ENCODE measurements at regions not wholly inside any gene's neighbourhood (a gene's known extent, or its start where the extent isn't known, plus 50 kb on each side); places are given as distances from the start of the nearest gene placed in this dataset.
"Not testable (repeated sequence)": the region's sequence is repeated elsewhere in the genome, so short reads cannot be mapped to it uniquely, and the experiment has no call there.

DNA sequence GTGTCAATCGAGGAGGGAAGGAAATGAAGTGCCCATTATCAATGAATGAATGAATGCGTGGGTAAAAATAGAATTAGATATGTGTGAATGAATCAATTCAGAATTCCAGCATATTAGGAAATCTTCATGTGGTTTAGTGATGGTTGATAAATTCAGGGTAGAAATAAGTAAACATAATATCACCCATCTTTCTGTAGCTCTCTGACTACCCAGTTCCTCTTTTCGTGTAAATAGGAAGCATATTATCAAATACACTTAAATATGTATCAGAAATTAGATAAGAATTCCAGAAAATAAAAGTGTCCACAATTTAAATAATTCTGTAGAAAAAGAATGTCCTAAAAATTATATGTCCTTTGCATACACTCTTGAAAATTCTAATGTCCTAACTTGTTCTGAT lies 552.9 kb upstream of the LRATD1 start:
- WGBS (ENCODE audit: insufficient coverage) = 84% methylated on average over 2 of the region's 3 CpGs
- Histone ChIP-seq H3K27me3 (replicated peaks in 2 of 5; ENCODE audit: control insufficient read depth in 4 of 5, insufficient read depth in 5 of 5, low read length in 4 of 5) (no peaks in the 10 kb centered on the region), H3K27ac (ENCODE audit: insufficient read depth in 1 of 2, low read depth in 1 of 2, low read length in 2 of 2, poor library complexity in 1 of 2, severe bottlenecking in 2 of 2) (no peak overlapping the region), H3K36me3 (ENCODE audit: control insufficient read depth in 4 of 4, insufficient read depth in 4 of 4, low read length in 3 of 4) (no peaks in the 10 kb centered on the region), H3K4me3 (ENCODE audit: control insufficient read depth in 1 of 7, extremely low read depth in 1 of 7, insufficient read depth in 4 of 7, low read depth in 2 of 7, low read length in 6 of 7) (no peak overlapping the region), H3K9me3 (ENCODE audit: control extremely low read depth in 1 of 5, control insufficient read depth in 4 of 5, insufficient read depth in 2 of 5, low read depth in 1 of 5, low read length in 4 of 5) (peaks cover 0 to 2% (median 0%) of the 10 kb centered on the region in 5 experiments), H3K4me1 (ENCODE audit: control extremely low read depth in 1 of 4, control insufficient read depth in 4 of 4, insufficient read depth in 4 of 4, low read length in 3 of 4) (no peaks in the 10 kb centered on the region)
- ChIA-PET POLR2A (no interaction called here), CTCF (no interaction called here)
- DNase-seq = no peak

DNA sequence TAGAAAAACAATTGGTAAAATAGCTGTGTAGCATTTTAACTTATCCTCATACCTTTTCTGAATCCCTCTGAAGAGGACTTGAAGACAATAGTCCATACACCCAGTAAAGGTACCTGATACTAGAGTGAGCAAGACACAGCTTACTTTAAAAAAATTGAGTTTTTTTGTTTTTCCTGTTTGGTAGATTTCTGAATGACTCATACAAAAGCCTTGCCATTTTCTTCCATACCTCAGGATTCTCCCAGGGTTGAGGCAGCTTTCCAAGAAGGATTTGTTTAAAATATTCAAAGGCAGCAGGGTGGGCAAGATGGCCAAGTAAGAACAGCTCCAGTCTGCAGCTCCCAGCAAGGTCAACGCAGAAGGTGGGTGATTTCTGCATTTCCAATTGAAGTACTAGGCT lies 551.0 kb upstream of the LRATD1 start:
- H3K4me1 ChIP-seq (ENCODE audit: control extremely low read depth in 1 of 4, control insufficient read depth in 4 of 4, insufficient read depth in 4 of 4, low read length in 3 of 4) = no peaks in the 10 kb centered on the region
- no CpG with 5 or more reads among the region's 1 CpG for WGBS (ENCODE audit: insufficient coverage)
- H3K4me3 ChIP-seq (ENCODE audit: control insufficient read depth in 1 of 7, extremely low read depth in 1 of 7, insufficient read depth in 4 of 7, low read depth in 2 of 7, low read length in 6 of 7) = no peak overlapping the region
- POLR2A ChIA-PET = no interaction called here
- H3K27me3 ChIP-seq (replicated peaks in 2 of 5; ENCODE audit: control insufficient read depth in 4 of 5, insufficient read depth in 5 of 5, low read length in 4 of 5) = no peaks in the 10 kb centered on the region
- H3K27ac ChIP-seq (ENCODE audit: insufficient read depth in 1 of 2, low read depth in 1 of 2, low read length in 2 of 2, poor library complexity in 1 of 2, severe bottlenecking in 2 of 2) = no peak overlapping the region
- no peaks in the 10 kb centered on the region for H3K36me3 ChIP-seq (ENCODE audit: control insufficient read depth in 4 of 4, insufficient read depth in 4 of 4, low read length in 3 of 4)
- no peak for DNase-seq
- peaks cover 0 to 2% (median 0%) of the 10 kb centered on the region in 5 experiments for H3K9me3 ChIP-seq (ENCODE audit: control extremely low read depth in 1 of 5, control insufficient read depth in 4 of 5, insufficient read depth in 2 of 5, low read depth in 1 of 5, low read length in 4 of 5)
- CTCF ChIA-PET = no interaction called here

DNA sequence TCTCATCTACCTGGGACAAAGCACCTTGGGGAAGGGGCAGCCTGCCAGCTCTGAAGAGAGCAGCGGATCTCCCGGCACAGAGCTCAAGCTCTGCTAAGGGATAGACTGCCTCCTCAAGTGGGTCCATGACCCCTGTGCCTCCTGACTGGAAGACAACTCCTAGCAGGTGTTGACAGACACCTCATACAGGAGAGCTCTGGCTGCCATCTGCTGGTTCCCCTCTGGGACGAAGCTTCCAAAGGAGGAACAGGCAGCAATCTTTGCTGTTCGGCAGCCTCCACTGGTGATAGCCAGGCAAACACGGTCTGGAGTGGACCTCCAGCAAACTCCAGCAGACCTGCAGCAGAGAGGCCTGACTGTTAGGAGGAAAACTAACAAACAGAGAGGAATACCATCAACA lies 549.9 kb upstream of the LRATD1 start:
- DNase-seq = no peak
- WGBS (ENCODE audit: insufficient coverage) = 100% methylated on average over 3 of the region's 5 CpGs
- Histone ChIP-seq H3K36me3 (ENCODE audit: control insufficient read depth in 4 of 4, insufficient read depth in 4 of 4, low read length in 3 of 4) (no peaks in the 10 kb centered on the region), H3K27me3 (replicated peaks in 2 of 5; ENCODE audit: control insufficient read depth in 4 of 5, insufficient read depth in 5 of 5, low read length in 4 of 5) (no peaks in the 10 kb centered on the region), H3K4me3 (ENCODE audit: control insufficient read depth in 1 of 7, extremely low read depth in 1 of 7, insufficient read depth in 4 of 7, low read depth in 2 of 7, low read length in 6 of 7) (no peak overlapping the region), H3K4me1 (ENCODE audit: control extremely low read depth in 1 of 4, control insufficient read depth in 4 of 4, insufficient read depth in 4 of 4, low read length in 3 of 4) (no peaks in the 10 kb centered on the region), H3K9me3 (ENCODE audit: control extremely low read depth in 1 of 5, control insufficient read depth in 4 of 5, insufficient read depth in 2 of 5, low read depth in 1 of 5, low read length in 4 of 5) (peaks cover 0 to 2% (median 0%) of the 10 kb centered on the region in 5 experiments), H3K27ac (ENCODE audit: insufficient read depth in 1 of 2, low read depth in 1 of 2, low read length in 2 of 2, poor library complexity in 1 of 2, severe bottlenecking in 2 of 2) (no peak overlapping the region)
- POLR2A ChIA-PET = no interaction called here
- CTCF ChIA-PET = no interaction called here

DNA sequence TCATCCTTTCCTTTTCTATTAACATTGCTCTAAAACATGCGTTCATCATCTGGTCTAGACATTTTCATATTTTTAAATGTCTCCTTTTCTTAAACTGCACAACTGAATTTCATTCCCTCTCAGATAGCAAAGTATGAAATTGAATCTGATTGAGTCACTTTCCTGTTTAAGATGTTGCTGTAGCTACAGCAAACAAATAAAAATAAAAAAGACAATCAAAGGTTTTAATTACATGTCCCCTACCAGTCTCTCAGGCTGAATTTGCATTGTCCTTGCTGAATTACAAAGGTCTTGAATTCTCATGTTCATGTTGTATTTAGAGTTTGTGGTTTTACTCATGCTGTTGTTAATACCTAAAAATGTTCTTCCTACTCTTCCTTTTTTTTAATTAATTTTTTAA lies 537.9 kb upstream of the LRATD1 start:
- no CpG with 5 or more reads among the region's 1 CpG for WGBS (ENCODE audit: insufficient coverage)
- no peak overlapping the region for H3K27ac ChIP-seq (ENCODE audit: insufficient read depth in 1 of 2, low read depth in 1 of 2, low read length in 2 of 2, poor library complexity in 1 of 2, severe bottlenecking in 2 of 2)
- H3K4me3 ChIP-seq (ENCODE audit: control insufficient read depth in 1 of 7, extremely low read depth in 1 of 7, insufficient read depth in 4 of 7, low read depth in 2 of 7, low read length in 6 of 7) = no peak overlapping the region
- no peaks in the 10 kb centered on the region for H3K9me3 ChIP-seq (ENCODE audit: control extremely low read depth in 1 of 5, control insufficient read depth in 4 of 5, insufficient read depth in 2 of 5, low read depth in 1 of 5, low read length in 4 of 5)
- ChIA-PET POLR2A (no interaction called here), CTCF (no interaction called here)
- no peak for DNase-seq
- no peaks in the 10 kb centered on the region for H3K27me3 ChIP-seq (replicated peaks in 2 of 5; ENCODE audit: control insufficient read depth in 4 of 5, insufficient read depth in 5 of 5, low read length in 4 of 5)
- no peaks in the 10 kb centered on the region for H3K36me3 ChIP-seq (ENCODE audit: control insufficient read depth in 4 of 4, insufficient read depth in 4 of 4, low read length in 3 of 4)
- H3K4me1 ChIP-seq (ENCODE audit: control extremely low read depth in 1 of 4, control insufficient read depth in 4 of 4, insufficient read depth in 4 of 4, low read length in 3 of 4) = no peaks in the 10 kb centered on the region

DNA sequence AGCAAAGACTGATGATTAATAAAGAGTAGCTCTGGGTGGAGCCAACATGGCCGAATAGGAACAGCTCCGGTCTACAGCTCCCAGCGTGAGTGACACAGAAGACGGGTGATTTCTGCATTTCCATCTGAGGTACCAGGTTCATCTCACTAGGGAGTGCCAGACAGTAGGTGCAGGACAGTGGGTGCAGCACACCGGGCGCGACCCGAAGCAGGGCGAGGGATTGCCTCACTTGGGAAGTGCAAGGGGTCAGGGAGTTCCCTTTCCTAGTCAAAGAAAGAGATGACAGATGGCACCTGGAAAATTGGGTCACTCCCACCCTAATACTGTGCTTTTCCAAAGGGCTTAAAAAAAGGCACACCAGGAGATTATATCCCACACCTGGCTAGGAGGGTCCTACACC lies 533.4 kb upstream of the LRATD1 start:
- CTCF ChIA-PET; H3K4me3 ChIP-seq (ENCODE audit: control insufficient read depth in 1 of 7, extremely low read depth in 1 of 7, insufficient read depth in 4 of 7, low read depth in 2 of 7, low read length in 6 of 7); DNase-seq; H3K4me1 ChIP-seq (ENCODE audit: control extremely low read depth in 1 of 4, control insufficient read depth in 4 of 4, insufficient read depth in 4 of 4, low read length in 3 of 4); H3K36me3 ChIP-seq (ENCODE audit: control insufficient read depth in 4 of 4, insufficient read depth in 4 of 4, low read length in 3 of 4); H3K27ac ChIP-seq (ENCODE audit: insufficient read depth in 1 of 2, low read depth in 1 of 2, low read length in 2 of 2, poor library complexity in 1 of 2, severe bottlenecking in 2 of 2); H3K9me3 ChIP-seq (ENCODE audit: control extremely low read depth in 1 of 5, control insufficient read depth in 4 of 5, insufficient read depth in 2 of 5, low read depth in 1 of 5, low read length in 4 of 5); H3K27me3 ChIP-seq (replicated peaks in 2 of 5; ENCODE audit: control insufficient read depth in 4 of 5, insufficient read depth in 5 of 5, low read length in 4 of 5); POLR2A ChIA-PET: not testable (repeated sequence)
- 96% methylated on average over 7 of the region's 9 CpGs for WGBS (ENCODE audit: insufficient coverage)

DNA sequence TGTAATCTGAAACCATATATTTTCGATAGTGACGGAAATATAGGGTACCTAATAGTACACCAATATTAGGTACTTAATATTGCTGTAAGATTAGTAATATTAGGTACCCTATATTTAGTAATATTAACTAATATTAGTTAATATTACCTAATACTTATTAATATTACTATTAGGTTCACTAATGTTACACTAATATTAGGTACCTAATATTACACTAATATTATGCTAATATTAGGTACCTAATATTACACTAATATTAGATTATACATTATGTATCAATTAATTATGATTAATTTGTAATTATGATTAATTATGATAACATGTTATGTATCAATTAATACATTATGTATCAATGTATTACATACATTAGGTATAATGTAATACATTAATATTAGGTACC lies 518.2 kb upstream of the LRATD1 start:
- no CpG with 5 or more reads among the region's 2 CpGs for WGBS (ENCODE audit: insufficient coverage)
- Histone ChIP-seq H3K4me1 (ENCODE audit: control extremely low read depth in 1 of 4, control insufficient read depth in 4 of 4, insufficient read depth in 4 of 4, low read length in 3 of 4) (no peaks in the 10 kb centered on the region), H3K27ac (ENCODE audit: insufficient read depth in 1 of 2, low read depth in 1 of 2, low read length in 2 of 2, poor library complexity in 1 of 2, severe bottlenecking in 2 of 2) (no peak overlapping the region), H3K36me3 (ENCODE audit: control insufficient read depth in 4 of 4, insufficient read depth in 4 of 4, low read length in 3 of 4) (no peaks in the 10 kb centered on the region), H3K27me3 (replicated peaks in 2 of 5; ENCODE audit: control insufficient read depth in 4 of 5, insufficient read depth in 5 of 5, low read length in 4 of 5) (no peaks in the 10 kb centered on the region), H3K4me3 (ENCODE audit: control insufficient read depth in 1 of 7, extremely low read depth in 1 of 7, insufficient read depth in 4 of 7, low read depth in 2 of 7, low read length in 6 of 7) (no peak overlapping the region), H3K9me3 (ENCODE audit: control extremely low read depth in 1 of 5, control insufficient read depth in 4 of 5, insufficient read depth in 2 of 5, low read depth in 1 of 5, low read length in 4 of 5) (no peaks in the 10 kb centered on the region)
- CTCF ChIA-PET = no interaction called here
- DNase-seq = no peak
- POLR2A ChIA-PET = no interaction called here

DNA sequence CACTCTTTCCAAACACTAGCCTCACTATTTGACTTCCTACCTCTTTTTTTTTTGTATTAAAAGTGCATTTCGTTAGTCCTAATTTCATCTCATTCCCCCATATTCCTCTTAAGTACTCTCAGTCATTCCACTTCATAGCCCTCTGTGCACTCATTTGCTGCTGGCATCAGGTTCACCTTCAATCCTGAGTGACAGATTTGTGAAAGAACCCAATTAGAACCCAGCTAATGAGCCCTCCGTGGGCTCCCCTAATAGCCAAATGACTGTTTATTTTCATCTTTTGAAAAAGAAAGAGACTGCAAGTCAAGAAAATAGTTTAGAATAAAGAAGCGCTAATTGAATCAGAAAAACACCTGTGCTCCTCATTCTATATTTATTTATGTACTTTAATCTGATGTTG lies 512.1 kb upstream of the LRATD1 start:
- H3K27me3 ChIP-seq (replicated peaks in 2 of 5; ENCODE audit: control insufficient read depth in 4 of 5, insufficient read depth in 5 of 5, low read length in 4 of 5) = no peaks in the 10 kb centered on the region
- H3K9me3 ChIP-seq (ENCODE audit: control extremely low read depth in 1 of 5, control insufficient read depth in 4 of 5, insufficient read depth in 2 of 5, low read depth in 1 of 5, low read length in 4 of 5) = no peaks in the 10 kb centered on the region
- H3K4me3 ChIP-seq (ENCODE audit: control insufficient read depth in 1 of 7, extremely low read depth in 1 of 7, insufficient read depth in 4 of 7, low read depth in 2 of 7, low read length in 6 of 7) = no peak overlapping the region
- ChIA-PET CTCF (no interaction called here), POLR2A (no interaction called here)
- no peaks in the 10 kb centered on the region for H3K36me3 ChIP-seq (ENCODE audit: control insufficient read depth in 4 of 4, insufficient read depth in 4 of 4, low read length in 3 of 4)
- WGBS (ENCODE audit: insufficient coverage) = 89% methylated on average over 1 of the region's 3 CpGs
- H3K4me1 ChIP-seq (ENCODE audit: control extremely low read depth in 1 of 4, control insufficient read depth in 4 of 4, insufficient read depth in 4 of 4, low read length in 3 of 4) = no peaks in the 10 kb centered on the region
- DNase-seq = no peak
- H3K27ac ChIP-seq (ENCODE audit: insufficient read depth in 1 of 2, low read depth in 1 of 2, low read length in 2 of 2, poor library complexity in 1 of 2, severe bottlenecking in 2 of 2) = no peak overlapping the region

Data from common myeloid progenitor, CD34-positive (primary cell).